Liver (tissue), 8 donors: ENCODE measurements at regions not wholly inside any gene's neighbourhood (a gene's known extent, or its start where the extent isn't known, plus 50 kb on each side); places are given as distances from the start of the nearest gene placed in this dataset.

Source experiments
- DNase-seq: peaks from one replicate; pipeline ENCODE4 v3.0.0-alpha.2; 2017; ENCODE audit warnings: low spot score
- H3K27ac ChIP-seq, 2 donors: one replicate each; pipeline ENCODE4 v1.7.0; 2013; ENCODE audit warnings: inconsistent platforms in 2 of 2, low read length in 2 of 2, control low read depth in 1 of 2, low read depth in 1 of 2, mild to moderate bottlenecking in 1 of 2
- H3K27me3 ChIP-seq, 4 donors: one replicate each; pipeline versions ENCODE4 v1.6.1 to v1.7.0; 2013; ENCODE audit warnings: low read length in 3 of 4, inconsistent platforms in 1 of 4, mild to moderate bottlenecking in 1 of 4, moderate library complexity in 1 of 4; ENCODE audit not compliant: control insufficient read depth in 4 of 4, insufficient read depth in 4 of 4
- H3K36me3 ChIP-seq, 4 donors: one replicate each; pipeline versions ENCODE4 v1.6.1 to v1.7.0; 2013; ENCODE audit warnings: low read length in 3 of 4, mild to moderate bottlenecking in 3 of 4, low read depth in 1 of 4, moderate library complexity in 1 of 4; ENCODE audit not compliant: control insufficient read depth in 4 of 4, insufficient read depth in 3 of 4
- H3K4me1 ChIP-seq, 4 donors: one replicate each; pipeline versions ENCODE4 v1.6.1 to v1.7.0; 2013; ENCODE audit warnings: low read length in 3 of 4, mild to moderate bottlenecking in 3 of 4, moderate library complexity in 1 of 4; ENCODE audit not compliant: control insufficient read depth in 4 of 4, insufficient read depth in 4 of 4
- H3K4me3 ChIP-seq, 3 donors: one replicate each; pipeline versions ENCODE4 v1.6.1 to v1.7.0; 2013; ENCODE audit warnings: low read length in 3 of 3, control low read depth in 1 of 3, low read depth in 1 of 3, mild to moderate bottlenecking in 1 of 3
- H3K9ac ChIP-seq, 2 donors: one replicate each; pipeline ENCODE4 v1.7.0; 2013; ENCODE audit warnings: low read length in 2 of 2, mild to moderate bottlenecking in 2 of 2, moderate library complexity in 2 of 2, control low read depth in 1 of 2, low read depth in 1 of 2
- H3K9me3 ChIP-seq, 4 donors: one replicate each; pipeline versions ENCODE4 v1.6.1 to v1.7.0; 2013; ENCODE audit warnings: low read length in 3 of 4; ENCODE audit not compliant: control insufficient read depth in 4 of 4
- EGR1 ChIP-seq, 2 donors: IDR thresholded peaks; 2 replicates each; pipeline ENCODE4 v1.6.1; 2016 to 2018; ENCODE audit warnings: antibody characterized with exemption in 2 of 2, low read depth in 2 of 2
- FOXA1 ChIP-seq: IDR thresholded peaks from 2 replicates; pipeline ENCODE4 v1.6.1; 2016; ENCODE audit warnings: antibody characterized with exemption
- FOXA2 ChIP-seq: IDR thresholded peaks from 2 replicates; pipeline ENCODE4 v1.6.1; 2016; ENCODE audit warnings: antibody characterized with exemption
- GABPA ChIP-seq, 2 donors: IDR thresholded peaks in 1 of 2; conservative IDR thresholded peaks in 1 of 2; 2 replicates each; pipeline ENCODE4 v1.6.1; 2016; ENCODE audit warnings: antibody characterized with exemption in 2 of 2, mild to moderate bottlenecking in 1 of 2, moderate library complexity in 1 of 2
- HNF4A ChIP-seq, 2 donors: conservative IDR thresholded peaks; 2 replicates each; pipeline ENCODE4 v1.6.1; 2016; ENCODE audit warnings: antibody characterized with exemption in 2 of 2, mild to moderate bottlenecking in 2 of 2
- HNF4G ChIP-seq: IDR thresholded peaks from 2 replicates; pipeline ENCODE4 v1.6.1; 2016; ENCODE audit warnings: antibody characterized with exemption
- JUND ChIP-seq, 2 donors: IDR thresholded peaks; 2 replicates each; pipeline ENCODE4 v1.6.1; 2016; ENCODE audit warnings: antibody characterized with exemption in 2 of 2
- NR2F2 ChIP-seq: IDR thresholded peaks from 2 replicates; pipeline ENCODE4 v1.6.1; 2016; ENCODE audit warnings: antibody characterized with exemption
- RAD21 ChIP-seq, 2 donors: IDR thresholded peaks; 2 replicates each; pipeline ENCODE4 v1.6.1; 2016; ENCODE audit warnings: antibody characterized with exemption in 2 of 2, mild to moderate bottlenecking in 2 of 2
- RXRA ChIP-seq, 2 donors: IDR thresholded peaks; 2 replicates each; pipeline ENCODE4 v1.6.1; 2017 to 2018; ENCODE audit warnings: antibody characterized with exemption in 2 of 2, mild to moderate bottlenecking in 1 of 2
- SP1 ChIP-seq: IDR thresholded peaks from 2 replicates; pipeline ENCODE4 v1.6.1; 2018; ENCODE audit warnings: antibody characterized with exemption, mild to moderate bottlenecking
- TAF1 ChIP-seq: conservative IDR thresholded peaks from 2 replicates; pipeline ENCODE4 v1.6.1; 2016; ENCODE audit warnings: antibody characterized with exemption, mild to moderate bottlenecking
- YY1 ChIP-seq: IDR thresholded peaks from 2 replicates; pipeline ENCODE4 v1.6.1; 2016; ENCODE audit warnings: antibody characterized with exemption, mild to moderate bottlenecking
- WGBS: extraction: QIAGEN DNeasy Blood & Tissue Kit; methylation state at CpG from one replicate; pipeline ENCODE4 v1.1.7; 2013; 5-methylcytosine and 5-hydroxymethylcytosine counted together
- TF ChIP-seq, protein P1 (sequence below): fragments of 150-350 bp; IDR thresholded peaks from 2 replicates; pipeline ENCODE4 v1.5.1; 2017; ENCODE audit warnings: improper control_type of control experiment, low read depth, low read length; ENCODE audit not compliant: missing input control
- TF ChIP-seq, protein P2 (sequence below): IDR thresholded peaks from 2 replicates; pipeline ENCODE4 v1.6.1; 2016; ENCODE audit warnings: antibody characterized with exemption
- TF ChIP-seq, protein P3 (sequence below): IDR thresholded peaks from 2 replicates; pipeline ENCODE4 v1.6.1; 2016; ENCODE audit warnings: antibody characterized with exemption
- TF ChIP-seq, protein P4 (sequence below): IDR thresholded peaks from 2 replicates; pipeline ENCODE4 v1.6.1; 2016; ENCODE audit warnings: antibody characterized with exemption
- TF ChIP-seq, protein P5 (sequence below): IDR thresholded peaks from 2 replicates; pipeline ENCODE4 v1.6.1; 2016; ENCODE audit warnings: antibody characterized with exemption, mild to moderate bottlenecking
- donor health status: healthy.
- donor health status: healthy.
- donor health status: healthy.
- donor health status: healthy.
- donor health status: healthy.

DNA sequence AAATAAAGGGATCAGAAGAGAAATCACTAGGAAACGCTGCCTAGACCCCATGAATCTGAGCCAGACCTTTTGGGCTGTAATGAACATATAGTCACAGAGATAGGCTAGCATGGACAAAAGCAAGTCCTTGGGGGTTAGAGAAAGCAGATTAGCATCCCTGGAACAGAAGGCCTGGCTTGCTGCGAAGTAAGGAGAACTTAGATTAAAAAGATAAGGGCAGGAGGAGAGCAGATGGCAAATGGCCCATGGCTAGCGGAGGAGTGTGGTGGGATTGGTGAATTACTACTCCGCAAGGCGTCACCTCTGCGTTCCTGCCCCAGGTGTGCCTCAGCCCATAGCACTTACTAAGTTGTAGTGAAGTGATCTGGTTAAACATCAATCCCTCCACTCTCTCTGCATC, 92.3 kb upstream of the ZNF438 start:
- WGBS = 90% methylated on average over 6 of the region's 6 CpGs
- TF ChIP-seq EGR1 (IDR thresholded peaks at IDR 0.05; ENCODE audit: low read depth in 2 of 2) (no peak), FOXA1 (no peak), JUND (IDR thresholded peaks at IDR 0.05) (no peak), SP1 (no peak), HNF4G (no peak), FOXA2 (no peak), HNF4A (conservative IDR thresholded peaks at IDR 0.05) (no peak), RXRA (IDR thresholded peaks at IDR 0.05) (no peak), GABPA (IDR thresholded peaks at IDR 0.05 in 1 of 2, conservative IDR thresholded peaks at IDR 0.05 in 1 of 2) (no peak), TAF1 (no peak), RAD21 (IDR thresholded peaks at IDR 0.05) (no peak), NR2F2 (no peak)
- TF ChIP-seq, protein P1, sequence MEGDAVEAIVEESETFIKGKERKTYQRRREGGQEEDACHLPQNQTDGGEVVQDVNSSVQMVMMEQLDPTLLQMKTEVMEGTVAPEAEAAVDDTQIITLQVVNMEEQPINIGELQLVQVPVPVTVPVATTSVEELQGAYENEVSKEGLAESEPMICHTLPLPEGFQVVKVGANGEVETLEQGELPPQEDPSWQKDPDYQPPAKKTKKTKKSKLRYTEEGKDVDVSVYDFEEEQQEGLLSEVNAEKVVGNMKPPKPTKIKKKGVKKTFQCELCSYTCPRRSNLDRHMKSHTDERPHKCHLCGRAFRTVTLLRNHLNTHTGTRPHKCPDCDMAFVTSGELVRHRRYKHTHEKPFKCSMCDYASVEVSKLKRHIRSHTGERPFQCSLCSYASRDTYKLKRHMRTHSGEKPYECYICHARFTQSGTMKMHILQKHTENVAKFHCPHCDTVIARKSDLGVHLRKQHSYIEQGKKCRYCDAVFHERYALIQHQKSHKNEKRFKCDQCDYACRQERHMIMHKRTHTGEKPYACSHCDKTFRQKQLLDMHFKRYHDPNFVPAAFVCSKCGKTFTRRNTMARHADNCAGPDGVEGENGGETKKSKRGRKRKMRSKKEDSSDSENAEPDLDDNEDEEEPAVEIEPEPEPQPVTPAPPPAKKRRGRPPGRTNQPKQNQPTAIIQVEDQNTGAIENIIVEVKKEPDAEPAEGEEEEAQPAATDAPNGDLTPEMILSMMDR = no peak
- TF ChIP-seq, protein P2, sequence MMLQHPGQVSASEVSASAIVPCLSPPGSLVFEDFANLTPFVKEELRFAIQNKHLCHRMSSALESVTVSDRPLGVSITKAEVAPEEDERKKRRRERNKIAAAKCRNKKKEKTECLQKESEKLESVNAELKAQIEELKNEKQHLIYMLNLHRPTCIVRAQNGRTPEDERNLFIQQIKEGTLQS = no peak
- TF ChIP-seq, protein P3, sequence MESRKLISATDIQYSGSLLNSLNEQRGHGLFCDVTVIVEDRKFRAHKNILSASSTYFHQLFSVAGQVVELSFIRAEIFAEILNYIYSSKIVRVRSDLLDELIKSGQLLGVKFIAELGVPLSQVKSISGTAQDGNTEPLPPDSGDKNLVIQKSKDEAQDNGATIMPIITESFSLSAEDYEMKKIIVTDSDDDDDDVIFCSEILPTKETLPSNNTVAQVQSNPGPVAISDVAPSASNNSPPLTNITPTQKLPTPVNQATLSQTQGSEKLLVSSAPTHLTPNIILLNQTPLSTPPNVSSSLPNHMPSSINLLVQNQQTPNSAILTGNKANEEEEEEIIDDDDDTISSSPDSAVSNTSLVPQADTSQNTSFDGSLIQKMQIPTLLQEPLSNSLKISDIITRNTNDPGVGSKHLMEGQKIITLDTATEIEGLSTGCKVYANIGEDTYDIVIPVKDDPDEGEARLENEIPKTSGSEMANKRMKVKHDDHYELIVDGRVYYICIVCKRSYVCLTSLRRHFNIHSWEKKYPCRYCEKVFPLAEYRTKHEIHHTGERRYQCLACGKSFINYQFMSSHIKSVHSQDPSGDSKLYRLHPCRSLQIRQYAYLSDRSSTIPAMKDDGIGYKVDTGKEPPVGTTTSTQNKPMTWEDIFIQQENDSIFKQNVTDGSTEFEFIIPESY = no peak
- TF ChIP-seq, protein P4, sequence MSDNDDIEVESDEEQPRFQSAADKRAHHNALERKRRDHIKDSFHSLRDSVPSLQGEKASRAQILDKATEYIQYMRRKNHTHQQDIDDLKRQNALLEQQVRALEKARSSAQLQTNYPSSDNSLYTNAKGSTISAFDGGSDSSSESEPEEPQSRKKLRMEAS = no peak
- TF ChIP-seq, protein P5, sequence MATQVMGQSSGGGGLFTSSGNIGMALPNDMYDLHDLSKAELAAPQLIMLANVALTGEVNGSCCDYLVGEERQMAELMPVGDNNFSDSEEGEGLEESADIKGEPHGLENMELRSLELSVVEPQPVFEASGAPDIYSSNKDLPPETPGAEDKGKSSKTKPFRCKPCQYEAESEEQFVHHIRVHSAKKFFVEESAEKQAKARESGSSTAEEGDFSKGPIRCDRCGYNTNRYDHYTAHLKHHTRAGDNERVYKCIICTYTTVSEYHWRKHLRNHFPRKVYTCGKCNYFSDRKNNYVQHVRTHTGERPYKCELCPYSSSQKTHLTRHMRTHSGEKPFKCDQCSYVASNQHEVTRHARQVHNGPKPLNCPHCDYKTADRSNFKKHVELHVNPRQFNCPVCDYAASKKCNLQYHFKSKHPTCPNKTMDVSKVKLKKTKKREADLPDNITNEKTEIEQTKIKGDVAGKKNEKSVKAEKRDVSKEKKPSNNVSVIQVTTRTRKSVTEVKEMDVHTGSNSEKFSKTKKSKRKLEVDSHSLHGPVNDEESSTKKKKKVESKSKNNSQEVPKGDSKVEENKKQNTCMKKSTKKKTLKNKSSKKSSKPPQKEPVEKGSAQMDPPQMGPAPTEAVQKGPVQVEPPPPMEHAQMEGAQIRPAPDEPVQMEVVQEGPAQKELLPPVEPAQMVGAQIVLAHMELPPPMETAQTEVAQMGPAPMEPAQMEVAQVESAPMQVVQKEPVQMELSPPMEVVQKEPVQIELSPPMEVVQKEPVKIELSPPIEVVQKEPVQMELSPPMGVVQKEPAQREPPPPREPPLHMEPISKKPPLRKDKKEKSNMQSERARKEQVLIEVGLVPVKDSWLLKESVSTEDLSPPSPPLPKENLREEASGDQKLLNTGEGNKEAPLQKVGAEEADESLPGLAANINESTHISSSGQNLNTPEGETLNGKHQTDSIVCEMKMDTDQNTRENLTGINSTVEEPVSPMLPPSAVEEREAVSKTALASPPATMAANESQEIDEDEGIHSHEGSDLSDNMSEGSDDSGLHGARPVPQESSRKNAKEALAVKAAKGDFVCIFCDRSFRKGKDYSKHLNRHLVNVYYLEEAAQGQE = no peak
- Histone ChIP-seq H3K4me3 (no peak overlapping the region), H3K9ac (no peak overlapping the region), H3K36me3 (no peaks in the 10 kb centered on the region), H3K4me1 (no peaks in the 10 kb centered on the region), H3K27ac (no peak overlapping the region), H3K9me3 (no peaks in the 10 kb centered on the region), H3K27me3 (no peaks in the 10 kb centered on the region)
- DNase-seq = no peak

DNA sequence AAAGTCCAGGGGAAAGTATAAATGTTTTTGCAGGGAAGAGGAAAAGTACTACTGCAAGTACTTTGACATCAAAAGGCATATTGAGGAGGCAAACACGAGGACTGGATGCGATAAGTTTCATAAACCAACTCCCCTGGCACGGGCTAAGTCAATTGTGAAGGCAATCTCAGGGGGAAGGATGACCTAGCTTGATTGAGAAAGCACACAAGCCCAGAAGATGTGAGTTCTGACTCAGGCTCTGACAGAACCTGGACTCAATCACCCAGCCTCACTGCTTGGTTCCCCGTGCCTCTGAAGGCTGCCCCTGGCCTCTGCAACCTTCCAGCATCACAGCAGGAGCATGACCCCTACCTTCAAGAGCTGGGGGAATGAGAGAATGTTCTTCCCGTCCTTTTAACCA, 93.2 kb upstream of the ZNF438 start:
- Histone ChIP-seq H3K27ac (no peak overlapping the region), H3K9ac (no peak overlapping the region), H3K4me1 (no peaks in the 10 kb centered on the region), H3K9me3 (no peaks in the 10 kb centered on the region), H3K4me3 (no peak overlapping the region), H3K27me3 (no peaks in the 10 kb centered on the region), H3K36me3 (no peaks in the 10 kb centered on the region)
- no peak for DNase-seq
- TF ChIP-seq, protein P4 = no peak
- no peak for TF ChIP-seq RXRA (IDR thresholded peaks at IDR 0.05)
- no peak for TF ChIP-seq EGR1 (IDR thresholded peaks at IDR 0.05; ENCODE audit: low read depth in 2 of 2)
- no peak for TF ChIP-seq SP1
- TF ChIP-seq YY1 = no peak
- no peak for TF ChIP-seq HNF4G
- no peak for TF ChIP-seq GABPA (IDR thresholded peaks at IDR 0.05 in 1 of 2, conservative IDR thresholded peaks at IDR 0.05 in 1 of 2)
- TF ChIP-seq, protein P2 = no peak
- TF ChIP-seq FOXA1 = no peak
- TF ChIP-seq, protein P1 = no peak
- no peak for TF ChIP-seq JUND (IDR thresholded peaks at IDR 0.05)
- no peak for TF ChIP-seq FOXA2
- WGBS = 80% methylated on average over 5 of the region's 5 CpGs
